Activated CD8-positive, alpha-beta T cell treated with anti-CD3 and anti-CD28 coated beads for 36 hours (primary cell): ENCODE measurements at regions not wholly inside any gene's neighbourhood (a gene's known extent, or its start where the extent isn't known, plus 50 kb on each side); places are given as distances from the start of the nearest gene placed in this dataset.

Source experiments
- ATAC-seq: fragments of 200-7000 bp; cut with Tn5 transposase; one replicate; pipeline ENCODE4 v1.10.0; 2021; ENCODE audit warnings: mild to moderate bottlenecking, moderate library complexity
- CTCF ChIA-PET: fragments of 350-600 bp; sonication (Branson Sonifier 250); formaldehyde crosslinking; loops from one replicate; lab custom pipeline; 2021; ENCODE audit warnings: antibody characterized with exemption; lab: Charles Lee
- POLR2A ChIA-PET: fragments of 350-600 bp; sonication (Branson Sonifier 250); formaldehyde crosslinking; loops from one replicate; lab custom pipeline; 2021; ENCODE audit warnings: antibody characterized with exemption; lab: Charles Lee
- DNase-seq: peaks from one replicate; pipeline ENCODE4 v3.0.0-alpha.2; 2020
- H3K27ac Mint-ChIP-seq: one replicate; pipeline ENCODE4 v1.8.0; 2021; ENCODE audit warnings: mild to moderate bottlenecking, mixed read lengths
- H3K27me3 Mint-ChIP-seq: one replicate; pipeline ENCODE4 v1.8.0; 2021; ENCODE audit warnings: mixed read lengths
- H3K36me3 Mint-ChIP-seq: one replicate; pipeline ENCODE4 v1.8.0; 2021; ENCODE audit warnings: low read depth, mixed read lengths
- H3K4me1 Mint-ChIP-seq: one replicate; pipeline ENCODE4 v1.8.0; 2021; ENCODE audit warnings: low read depth, mixed read lengths
- H3K4me3 Mint-ChIP-seq: one replicate; pipeline ENCODE4 v1.8.0; 2021; ENCODE audit warnings: mild to moderate bottlenecking, moderate library complexity, mixed read lengths
- H3K9me3 Mint-ChIP-seq: one replicate; pipeline ENCODE4 v1.8.0; 2021; ENCODE audit warnings: mixed read lengths
- intact Hi-C: fragments of 100-400 bp; cut with micrococcal nuclease; formaldehyde crosslinking; loops from one replicate; pipeline ENCODE4 v1.10.0; 2022
- TF ChIP-seq, protein P1 (sequence below): fragments of 200-600 bp; IDR thresholded peaks from one replicate; pipeline ENCODE4 v1.8.0; 2022; ENCODE audit warnings: antibody characterized with exemption, mild to moderate bottlenecking

DNA sequence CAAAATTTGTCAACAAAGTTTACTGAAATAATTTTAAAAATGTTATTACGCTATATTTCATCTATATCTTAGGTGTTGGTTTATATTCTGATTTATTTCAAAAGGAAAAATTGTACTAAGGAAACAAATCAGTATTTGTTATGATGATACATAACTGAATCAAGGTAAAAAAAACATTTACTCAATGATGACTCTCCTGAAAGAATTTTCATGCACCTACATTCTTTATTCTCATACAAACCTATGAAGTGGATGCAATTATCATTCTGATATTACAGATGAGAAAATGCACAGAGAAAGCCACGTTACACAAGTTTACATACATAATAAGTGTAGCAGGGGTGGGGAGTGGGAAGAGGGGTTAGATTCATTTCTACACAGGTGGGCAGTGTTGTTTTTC is 422.4 kb downstream of the DSEL start:
- no peak for DNase-seq
- H3K4me1 Mint-ChIP-seq = no peaks in the 10 kb centered on the region
- H3K27me3 Mint-ChIP-seq = no peaks in the 10 kb centered on the region
- ChIA-PET CTCF (no interaction called here), POLR2A (interaction anchor here (0.6 kb wide), 1 partner anchor 737 kb away, joined by 3 read pairs; no protein-coding TSS in a partner anchor)
- H3K27ac Mint-ChIP-seq = no peak overlapping the region
- intact Hi-C loops = no loop called here
- TF ChIP-seq, protein P1, sequence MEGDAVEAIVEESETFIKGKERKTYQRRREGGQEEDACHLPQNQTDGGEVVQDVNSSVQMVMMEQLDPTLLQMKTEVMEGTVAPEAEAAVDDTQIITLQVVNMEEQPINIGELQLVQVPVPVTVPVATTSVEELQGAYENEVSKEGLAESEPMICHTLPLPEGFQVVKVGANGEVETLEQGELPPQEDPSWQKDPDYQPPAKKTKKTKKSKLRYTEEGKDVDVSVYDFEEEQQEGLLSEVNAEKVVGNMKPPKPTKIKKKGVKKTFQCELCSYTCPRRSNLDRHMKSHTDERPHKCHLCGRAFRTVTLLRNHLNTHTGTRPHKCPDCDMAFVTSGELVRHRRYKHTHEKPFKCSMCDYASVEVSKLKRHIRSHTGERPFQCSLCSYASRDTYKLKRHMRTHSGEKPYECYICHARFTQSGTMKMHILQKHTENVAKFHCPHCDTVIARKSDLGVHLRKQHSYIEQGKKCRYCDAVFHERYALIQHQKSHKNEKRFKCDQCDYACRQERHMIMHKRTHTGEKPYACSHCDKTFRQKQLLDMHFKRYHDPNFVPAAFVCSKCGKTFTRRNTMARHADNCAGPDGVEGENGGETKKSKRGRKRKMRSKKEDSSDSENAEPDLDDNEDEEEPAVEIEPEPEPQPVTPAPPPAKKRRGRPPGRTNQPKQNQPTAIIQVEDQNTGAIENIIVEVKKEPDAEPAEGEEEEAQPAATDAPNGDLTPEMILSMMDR = no peak
- H3K36me3 Mint-ChIP-seq = no peaks in the 10 kb centered on the region
- peaks cover 3% of the 10 kb centered on the region for H3K9me3 Mint-ChIP-seq
- ATAC-seq = no peak
- H3K4me3 Mint-ChIP-seq = no peak overlapping the region

- intact Hi-C loops = no loop called here
- H3K27ac Mint-ChIP-seq = no peak overlapping the region
- H3K4me3 Mint-ChIP-seq = no peak overlapping the region
- POLR2A ChIA-PET = no interaction called here
- H3K27me3 Mint-ChIP-seq = no peaks in the 10 kb centered on the region
- no peaks in the 10 kb centered on the region for H3K36me3 Mint-ChIP-seq
- H3K9me3 Mint-ChIP-seq = peaks cover 1% of the 10 kb centered on the region
- CTCF ChIA-PET = no interaction called here
- ATAC-seq (no peak), DNase-seq (no peak)
- TF ChIP-seq, protein P1 = no peak
- H3K4me1 Mint-ChIP-seq = no peaks in the 10 kb centered on the region
These were observed 424.4 kb downstream of the DSEL start for GRCh38 chr18:67092141-67092540.

DNA sequence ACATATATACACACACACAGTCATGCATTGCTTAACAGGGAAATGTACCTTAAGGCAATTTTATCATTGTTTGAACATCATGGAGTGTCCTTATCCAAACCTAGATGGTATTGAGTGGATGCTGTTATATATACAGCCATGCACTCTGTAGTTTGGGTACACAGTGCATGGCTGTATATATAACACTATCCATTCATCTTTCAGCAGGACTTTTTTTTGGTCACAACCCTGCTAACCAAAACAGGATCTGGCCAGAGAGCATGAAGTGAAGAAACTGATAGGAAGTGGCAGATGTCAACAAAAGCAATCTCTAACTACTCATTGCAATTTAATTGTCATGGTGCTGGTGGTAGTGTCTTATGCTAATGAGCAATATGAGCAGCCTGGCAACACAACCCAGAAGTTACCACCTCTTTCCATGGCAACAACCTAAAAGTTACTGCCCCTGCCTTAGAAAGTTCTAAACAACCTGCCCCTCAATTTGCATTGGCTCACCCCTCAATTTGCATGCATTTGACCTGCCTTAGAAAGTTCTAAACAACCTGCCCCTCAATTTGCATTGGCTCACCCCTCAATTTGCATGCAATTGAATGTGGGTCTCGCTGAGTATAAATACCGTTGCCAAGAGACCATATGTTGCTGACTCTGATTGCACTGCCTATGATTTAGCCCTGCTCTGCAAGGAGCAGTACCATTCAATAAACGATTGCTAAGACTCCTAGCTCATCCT is 434.9 kb downstream of the DSEL start:
- Mint-ChIP-seq H3K9me3 (no peaks in the 10 kb centered on the region), H3K4me1 (no peaks in the 10 kb centered on the region), H3K27ac (no peak overlapping the region), H3K36me3 (no peaks in the 10 kb centered on the region), H3K4me3 (no peak overlapping the region), H3K27me3 (no peaks in the 10 kb centered on the region)
- TF ChIP-seq, protein P1 = no peak
- DNase-seq (no peak), ATAC-seq (no peak)
- POLR2A ChIA-PET = no interaction called here
- intact Hi-C loops = no loop called here
- CTCF ChIA-PET = no interaction called here

GRCh38 chr18:67080601-67081000 is 435.9 kb downstream of the DSEL start:
- ChIA-PET CTCF (no interaction called here), POLR2A (no interaction called here)
- Mint-ChIP-seq H3K36me3 (no peaks in the 10 kb centered on the region), H3K9me3 (no peaks in the 10 kb centered on the region), H3K27me3 (no peaks in the 10 kb centered on the region), H3K4me3 (no peak overlapping the region), H3K4me1 (no peaks in the 10 kb centered on the region), H3K27ac (no peak overlapping the region)
- no peak for ATAC-seq
- DNase-seq = no peak
- TF ChIP-seq, protein P1 = no peak
- intact Hi-C loops = no loop called here

DNA sequence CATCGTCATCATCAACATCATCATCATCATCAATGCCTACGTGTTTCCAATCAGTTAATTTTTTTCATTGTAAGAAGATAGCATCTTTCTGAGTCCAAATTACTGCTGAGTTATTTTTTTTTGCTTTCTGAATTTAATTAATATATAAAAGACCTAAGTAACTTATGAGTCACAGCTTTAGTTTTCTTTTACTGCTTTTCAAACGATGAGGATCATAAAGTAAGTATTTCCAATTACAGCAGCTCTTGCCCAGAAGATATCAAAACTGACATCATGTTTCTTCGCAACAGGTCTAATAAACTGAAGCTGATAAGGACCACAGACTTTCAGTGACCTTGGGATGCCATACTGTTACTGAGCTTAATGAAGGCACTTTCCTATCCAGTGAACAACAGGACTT is 442.2 kb downstream of the DSEL start:
- Mint-ChIP-seq H3K4me3 (no peak overlapping the region), H3K27me3 (no peaks in the 10 kb centered on the region), H3K4me1 (no peaks in the 10 kb centered on the region), H3K9me3 (peaks cover 2% of the 10 kb centered on the region), H3K36me3 (no peaks in the 10 kb centered on the region), H3K27ac (no peak overlapping the region)
- DNase-seq (no peak), ATAC-seq (no peak)
- TF ChIP-seq, protein P1 = no peak
- ChIA-PET CTCF (no interaction called here), POLR2A (no interaction called here)
- intact Hi-C loops = no loop called here
